ENCODE measurements at regions not wholly inside any gene's neighbourhood (a gene's known extent, or its start where the extent isn't known, plus 50 kb on each side); places are given as distances from the start of the nearest gene placed in this dataset.

GRCh38 chr7:86190351-86190750 lies 453.4 kb upstream of the GRM3 start:
- H3K36me3 ChIP-seq (ENCODE audit: low read depth) = no peaks in the 10 kb centered on the region
- ATAC-seq (ENCODE audit: low read depth) = no peak
- no peaks in the 10 kb centered on the region for H3K4me1 ChIP-seq (ENCODE audit: insufficient read depth, poor library complexity, severe bottlenecking)
- no peaks in the 10 kb centered on the region for H3K27me3 ChIP-seq (ENCODE audit: insufficient read depth, poor library complexity, severe bottlenecking)
- H3K27ac ChIP-seq (ENCODE audit: poor library complexity, severe bottlenecking) = no peak overlapping the region
- no peak for DNase-seq (ENCODE audit: low spot score)
- TF ChIP-seq CTCF (IDR thresholded peaks at IDR 0.05; ENCODE audit: poor library complexity, severe bottlenecking) = no peak
- no peaks in the 10 kb centered on the region for H3K9me3 ChIP-seq (ENCODE audit: severe bottlenecking)
- H3K4me3 ChIP-seq (ENCODE audit: severe bottlenecking) = no peak overlapping the region

- H3K4me1 ChIP-seq (ENCODE audit: insufficient read depth, poor library complexity, severe bottlenecking) = no peaks in the 10 kb centered on the region
- DNase-seq (ENCODE audit: low spot score) = no peak
- no peak overlapping the region for H3K4me3 ChIP-seq (ENCODE audit: severe bottlenecking)
- H3K36me3 ChIP-seq (ENCODE audit: low read depth) = no peaks in the 10 kb centered on the region
- H3K27me3 ChIP-seq (ENCODE audit: insufficient read depth, poor library complexity, severe bottlenecking) = peaks cover 3% of the 10 kb centered on the region
- no peak for TF ChIP-seq CTCF (IDR thresholded peaks at IDR 0.05; ENCODE audit: poor library complexity, severe bottlenecking)
- H3K27ac ChIP-seq (ENCODE audit: poor library complexity, severe bottlenecking) = no peak overlapping the region
- ATAC-seq (ENCODE audit: low read depth) = no peak
- H3K9me3 ChIP-seq (ENCODE audit: severe bottlenecking) = no peaks in the 10 kb centered on the region
These were observed 462.2 kb upstream of the GRM3 start for GRCh38 chr7:86181474-86181873.

- no peak for ATAC-seq (ENCODE audit: low read depth)
- H3K27ac ChIP-seq (ENCODE audit: poor library complexity, severe bottlenecking) = no peak overlapping the region
- no peaks in the 10 kb centered on the region for H3K4me1 ChIP-seq (ENCODE audit: insufficient read depth, poor library complexity, severe bottlenecking)
These were observed 478.9 kb upstream of the GRM3 start for GRCh38 chr7:86164827-86165226.

GRCh38 chr7:86158111-86158510 lies 485.6 kb upstream of the GRM3 start:
- Histone ChIP-seq H3K36me3 (ENCODE audit: low read depth) (no peaks in the 10 kb centered on the region), H3K27me3 (ENCODE audit: insufficient read depth, poor library complexity, severe bottlenecking) (no peaks in the 10 kb centered on the region), H3K4me1 (ENCODE audit: insufficient read depth, poor library complexity, severe bottlenecking) (no peaks in the 10 kb centered on the region), H3K4me3 (ENCODE audit: severe bottlenecking) (no peak overlapping the region), H3K27ac (ENCODE audit: poor library complexity, severe bottlenecking) (no peak overlapping the region), H3K9me3 (ENCODE audit: severe bottlenecking) (no peaks in the 10 kb centered on the region)
- DNase-seq (ENCODE audit: low spot score) (no peak), ATAC-seq (ENCODE audit: low read depth) (no peak)
- no peak for TF ChIP-seq CTCF (IDR thresholded peaks at IDR 0.05; ENCODE audit: poor library complexity, severe bottlenecking)

More at GRCh38 chr7:86164827-86165226, 478.9 kb upstream of the GRM3 start:
- Histone ChIP-seq H3K4me3 (ENCODE audit: severe bottlenecking) (no peak overlapping the region), H3K36me3 (ENCODE audit: low read depth) (no peaks in the 10 kb centered on the region), H3K9me3 (ENCODE audit: severe bottlenecking) (no peaks in the 10 kb centered on the region), H3K27me3 (ENCODE audit: insufficient read depth, poor library complexity, severe bottlenecking) (no peaks in the 10 kb centered on the region)
- no peak for TF ChIP-seq CTCF (IDR thresholded peaks at IDR 0.05; ENCODE audit: poor library complexity, severe bottlenecking)
- no peak for DNase-seq (ENCODE audit: low spot score)

GRCh38 chr7:86155623-86156022 lies 488.1 kb upstream of the GRM3 start:
- H3K4me1 ChIP-seq (ENCODE audit: insufficient read depth, poor library complexity, severe bottlenecking) = no peaks in the 10 kb centered on the region
- no peaks in the 10 kb centered on the region for H3K36me3 ChIP-seq (ENCODE audit: low read depth)
- no peak for DNase-seq (ENCODE audit: low spot score)
- H3K9me3 ChIP-seq (ENCODE audit: severe bottlenecking) = no peaks in the 10 kb centered on the region
- no peak for TF ChIP-seq CTCF (IDR thresholded peaks at IDR 0.05; ENCODE audit: poor library complexity, severe bottlenecking)
- H3K4me3 ChIP-seq (ENCODE audit: severe bottlenecking) = no peak overlapping the region
- ATAC-seq (ENCODE audit: low read depth) = no peak
- H3K27ac ChIP-seq (ENCODE audit: poor library complexity, severe bottlenecking) = no peak overlapping the region
- H3K27me3 ChIP-seq (ENCODE audit: insufficient read depth, poor library complexity, severe bottlenecking) = no peaks in the 10 kb centered on the region

Measured in RWPE2 (cell line).